GM19468 (cell line): ENCODE measurements at regions not wholly inside any gene's neighbourhood (a gene's known extent, or its start where the extent isn't known, plus 50 kb on each side); places are given as distances from the start of the nearest gene placed in this dataset.

Experiments used
- ATAC-seq: cut with Tn5 transposase; IDR thresholded peaks from one replicate; pipeline ENCODE4 v1.9.1; 2021; ENCODE audit warnings: mild to moderate bottlenecking, moderate library complexity, moderate number of reproducible peaks; ENCODE audit not compliant: unreplicated experiment; ENCODE audit errors: extremely low read depth

DNA sequence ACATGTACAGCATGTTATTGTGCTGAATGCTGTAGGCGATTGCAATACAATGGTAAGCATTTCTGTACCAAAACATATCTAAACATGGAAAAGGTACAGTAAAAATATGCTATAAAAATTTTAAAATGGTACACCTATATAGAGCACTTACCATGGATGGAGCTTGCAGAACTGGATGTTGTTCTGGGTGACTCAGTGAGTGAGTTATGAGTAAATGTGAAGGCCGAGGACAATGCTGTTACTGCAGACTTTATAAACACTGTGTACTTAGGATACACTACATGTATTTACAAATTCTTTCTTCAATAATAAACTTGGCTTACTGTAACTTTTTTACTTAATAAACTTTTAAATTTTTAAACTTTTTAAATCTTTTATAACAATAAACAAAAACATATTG, 473.4 kb upstream of the UBE2E3 start:
- no peak for ATAC-seq

DNA sequence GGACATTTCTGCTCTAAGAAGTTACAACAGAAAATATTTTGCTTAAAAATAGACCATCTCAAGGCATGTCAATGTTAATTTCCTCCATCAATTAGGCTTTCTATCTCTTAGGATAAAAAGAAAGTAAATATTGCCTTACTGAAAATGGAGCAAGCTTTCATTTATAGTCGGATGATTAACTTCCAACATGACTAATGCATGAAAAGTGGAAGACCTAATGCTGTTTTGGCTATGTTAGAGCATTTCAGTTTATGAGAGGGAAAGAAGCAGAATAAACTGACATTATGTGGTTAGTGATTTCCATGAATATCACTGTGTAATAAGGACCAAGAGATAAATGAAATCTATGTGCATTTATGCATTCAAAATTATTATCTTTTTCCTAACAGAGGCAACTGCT, 475.2 kb upstream of the UBE2E3 start:
- ATAC-seq, result no peak

DNA sequence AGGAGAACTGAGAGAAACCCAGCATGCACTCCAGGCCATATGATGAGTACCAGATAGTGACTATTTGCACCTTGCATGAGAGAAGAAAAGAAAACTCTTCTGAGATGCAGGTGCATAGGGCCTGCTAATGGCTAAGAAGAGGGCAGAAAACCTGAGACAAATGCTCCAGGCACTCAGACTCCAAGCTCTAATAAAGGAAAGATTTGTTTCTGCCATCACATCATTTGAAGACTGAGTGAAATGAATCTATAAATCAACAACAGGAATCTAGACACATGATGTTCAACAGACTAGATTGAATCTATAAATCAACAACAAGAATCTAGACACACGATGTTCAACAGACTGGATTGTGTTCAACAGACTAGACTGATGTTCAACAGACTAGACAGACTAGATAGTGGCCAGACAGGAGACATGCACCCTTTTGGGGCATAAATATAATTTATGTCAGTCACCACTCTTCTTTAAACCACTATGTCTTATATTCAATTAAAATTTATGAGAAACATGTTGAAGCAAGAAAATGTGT, 482.7 kb upstream of the UBE2E3 start:
- no peak for ATAC-seq

DNA sequence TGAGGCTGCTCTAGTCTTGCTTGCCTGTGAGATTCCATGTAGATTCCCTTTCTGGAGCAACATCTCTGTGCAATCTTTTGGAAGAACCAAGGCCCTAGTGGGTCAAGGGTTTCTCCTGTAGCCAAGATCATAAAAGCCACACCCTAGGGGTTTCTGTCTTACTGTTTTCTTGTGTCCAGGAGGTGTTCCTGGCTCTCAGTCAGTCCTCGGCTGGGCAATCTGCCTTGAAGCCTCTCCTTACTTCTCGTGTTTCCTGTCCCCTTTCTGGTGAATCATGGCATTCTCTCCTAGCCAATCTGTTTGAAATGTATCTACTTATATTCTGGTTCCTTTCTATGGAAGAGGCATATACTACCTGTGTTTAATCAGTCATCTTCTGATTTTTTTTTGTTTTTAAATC, 484.8 kb upstream of the UBE2E3 start:
- no peak for ATAC-seq

DNA sequence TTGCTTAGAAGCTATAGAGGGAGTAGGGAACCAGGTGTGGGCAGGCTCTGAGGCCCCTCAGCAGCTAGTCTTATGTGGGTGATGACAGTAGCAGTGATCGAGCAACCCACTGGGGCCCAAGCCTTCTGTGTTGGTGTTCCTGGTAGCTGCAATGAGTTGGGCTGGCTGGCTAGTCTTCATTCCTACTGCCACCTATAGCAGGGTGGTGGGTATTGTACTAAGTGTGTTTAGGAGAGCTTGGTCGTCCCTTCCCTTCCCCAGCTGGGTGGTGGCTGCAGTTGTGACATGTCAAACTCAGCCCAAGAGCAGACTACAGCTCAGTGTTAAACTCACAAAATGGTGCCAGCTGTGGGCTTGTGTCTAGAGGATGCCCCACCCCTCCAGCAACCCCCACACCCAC, 486.1 kb upstream of the UBE2E3 start:
- no peak for ATAC-seq

DNA sequence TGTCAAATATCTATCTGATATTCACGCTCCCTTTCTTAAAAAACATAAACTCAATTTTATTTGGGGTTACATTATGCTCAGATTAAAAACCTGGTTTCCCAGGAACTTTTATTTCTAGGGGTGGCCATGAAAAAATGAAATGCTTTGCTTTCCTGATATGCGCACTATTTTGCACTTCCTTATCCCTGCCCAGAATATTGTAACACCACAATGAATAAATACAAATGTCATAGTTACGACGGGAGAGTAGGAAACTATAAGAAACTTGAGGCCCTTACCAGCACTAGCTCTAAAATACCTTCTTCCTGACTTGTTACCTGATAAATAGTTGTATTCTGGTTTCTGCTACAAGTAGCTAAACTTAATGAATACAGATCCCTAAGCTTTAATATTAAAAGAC, 475.6 kb upstream of the CWC22 start:
- no peak for ATAC-seq

DNA sequence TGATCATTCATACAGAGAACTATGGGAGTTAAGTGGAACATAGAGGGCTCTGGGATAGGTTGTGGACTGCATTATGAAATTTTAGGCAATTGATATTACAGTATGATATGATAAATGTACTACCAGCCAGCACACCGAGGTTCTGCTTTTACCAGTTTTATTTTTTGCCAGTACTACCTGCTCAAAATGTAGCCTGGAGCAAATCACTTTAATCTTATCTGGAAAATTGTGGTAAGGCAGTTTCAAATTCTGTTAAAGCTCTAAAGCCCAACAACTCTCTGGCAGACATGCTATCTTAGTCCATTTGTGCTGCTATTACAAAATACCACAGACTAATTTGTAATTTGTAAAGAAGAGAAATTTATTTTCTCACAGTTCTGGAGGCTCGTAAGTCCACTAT, 474.9 kb upstream of the CWC22 start:
- ATAC-seq, result no peak

DNA sequence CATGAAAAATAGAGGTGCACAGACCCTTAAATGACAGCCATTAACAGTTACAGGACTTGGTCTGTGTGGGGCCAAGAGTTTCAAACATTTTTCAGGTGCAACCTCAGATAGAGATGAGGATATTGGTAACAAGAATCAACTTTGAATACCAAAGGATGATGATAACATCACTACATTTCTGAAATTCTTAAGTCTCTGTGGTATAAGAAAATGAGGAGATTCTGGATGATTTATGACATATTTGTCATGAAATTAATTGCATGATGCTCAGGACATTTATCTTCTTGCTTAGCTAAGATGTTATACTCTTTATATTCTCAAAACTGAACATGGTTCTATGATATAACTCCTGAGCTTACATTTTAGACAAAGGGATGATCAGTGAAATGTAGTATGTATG, 471.8 kb upstream of the CWC22 start:
- ATAC-seq, result no peak

DNA sequence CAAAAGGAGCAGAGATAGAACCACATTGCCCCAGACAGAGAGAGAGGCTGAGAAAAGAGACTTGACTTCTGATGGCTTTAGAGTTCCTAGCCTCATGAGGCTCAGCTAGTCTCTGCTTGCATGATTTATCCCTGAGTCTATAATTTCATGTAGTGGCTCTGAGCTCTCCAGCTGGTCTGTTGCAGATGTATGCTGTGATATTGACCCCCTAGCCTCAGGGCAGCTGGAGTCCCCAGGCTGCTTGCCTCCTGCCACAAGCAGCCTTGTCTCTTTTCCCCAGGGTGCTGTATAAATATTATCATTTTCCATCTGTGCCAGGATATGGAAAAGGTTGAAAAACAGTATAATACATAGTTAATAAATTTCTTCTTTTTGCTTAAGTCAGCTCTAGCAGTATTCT, 467.6 kb upstream of the CWC22 start:
- ATAC-seq, result no peak

DNA sequence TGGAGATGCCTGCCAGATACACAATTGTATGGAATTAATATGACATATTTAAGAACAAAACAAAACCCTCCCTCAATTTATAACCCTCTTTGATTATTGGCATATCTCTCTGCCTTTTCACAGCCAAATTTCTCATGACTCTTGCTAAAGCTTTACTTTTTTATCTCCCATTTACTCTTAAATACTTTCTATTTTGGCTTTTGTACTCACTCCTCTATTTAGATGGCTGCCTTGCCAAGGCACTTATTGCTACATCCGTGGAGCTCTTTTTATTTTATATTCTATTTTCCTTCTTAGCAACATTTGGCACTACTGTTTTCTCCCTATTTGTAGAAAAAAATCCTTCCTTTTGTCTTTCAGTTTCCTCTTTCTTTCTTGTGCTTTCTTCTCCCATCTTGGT, 466.4 kb upstream of the CWC22 start:
- no peak for ATAC-seq

DNA sequence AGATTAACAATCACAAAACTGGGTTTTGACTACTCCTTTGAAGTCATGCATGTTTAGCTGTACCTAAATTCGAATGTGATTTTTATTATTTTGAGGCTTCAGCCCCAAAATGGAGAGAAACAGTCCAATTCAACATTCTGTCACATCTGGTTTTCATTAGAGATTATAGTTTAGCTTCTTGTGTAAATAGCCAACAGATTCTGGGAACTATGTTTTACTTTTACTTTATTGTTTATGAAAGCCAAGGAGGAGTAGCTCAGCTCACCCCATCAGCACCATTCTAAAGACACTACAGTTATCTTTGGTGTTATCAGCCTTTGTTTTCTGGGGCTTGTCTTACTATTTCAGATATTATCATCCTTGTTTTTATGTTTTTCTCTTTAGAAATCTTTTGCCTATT, 465.0 kb upstream of the CWC22 start:
- no peak for ATAC-seq

DNA sequence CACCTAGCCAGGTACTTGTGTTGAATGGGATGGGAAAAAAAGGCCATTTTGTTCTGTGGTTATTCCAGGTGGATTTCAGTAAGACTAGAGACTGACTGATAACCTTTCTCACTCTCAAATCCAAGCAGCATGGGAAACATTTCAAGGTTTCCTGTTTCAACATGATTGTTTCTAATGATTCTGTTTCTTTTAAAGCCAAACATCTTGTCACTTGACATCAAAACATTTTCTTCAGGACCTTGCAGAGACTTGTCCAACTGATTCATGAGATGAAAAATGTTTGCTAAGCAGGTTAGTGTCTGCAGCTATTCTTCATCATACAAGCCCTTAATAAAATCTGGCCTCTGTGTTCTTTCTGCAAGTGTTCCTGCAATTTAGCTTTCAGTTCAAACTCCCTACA, 456.5 kb upstream of the CWC22 start:
- ATAC-seq, result no peak

DNA sequence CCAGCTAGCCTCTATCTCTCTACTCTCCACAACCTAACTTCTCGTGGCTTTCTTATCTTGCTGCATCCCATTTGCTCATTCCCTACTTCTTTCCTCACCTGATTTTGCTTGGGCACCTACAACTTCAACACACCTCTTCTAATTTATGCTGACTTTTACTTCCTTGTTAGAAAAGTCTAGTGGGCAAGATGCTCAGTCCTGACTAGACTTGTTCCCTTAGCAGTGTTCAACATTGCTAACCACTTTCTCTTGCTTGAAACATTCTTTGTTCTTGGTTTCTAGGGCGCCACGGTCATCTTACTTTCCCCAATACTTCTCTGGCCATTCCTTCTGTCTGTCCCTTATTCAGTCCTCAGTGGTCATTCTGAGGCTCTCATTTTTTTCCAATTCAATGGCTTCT, 454.7 kb upstream of the CWC22 start:
- ATAC-seq, result no peak

DNA sequence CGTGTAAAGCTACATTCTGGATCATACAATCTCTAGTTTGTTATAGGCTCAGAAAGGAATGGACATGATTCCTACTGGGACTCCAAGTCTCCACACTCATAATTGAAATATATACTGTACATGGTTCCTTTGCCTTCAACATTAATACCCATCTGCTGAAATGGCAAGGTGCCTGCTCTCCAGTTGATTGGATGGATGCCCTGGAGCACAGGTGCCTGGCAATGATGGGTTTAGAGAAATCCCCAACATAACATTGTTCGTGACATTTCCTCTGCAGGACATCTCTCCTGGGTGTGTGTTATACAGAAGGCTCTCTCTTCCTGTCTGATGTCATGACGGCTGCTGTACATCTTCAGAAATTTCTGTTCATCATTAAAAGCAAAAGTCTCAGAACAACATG, 449.7 kb upstream of the CWC22 start:
- ATAC-seq, result no peak

DNA sequence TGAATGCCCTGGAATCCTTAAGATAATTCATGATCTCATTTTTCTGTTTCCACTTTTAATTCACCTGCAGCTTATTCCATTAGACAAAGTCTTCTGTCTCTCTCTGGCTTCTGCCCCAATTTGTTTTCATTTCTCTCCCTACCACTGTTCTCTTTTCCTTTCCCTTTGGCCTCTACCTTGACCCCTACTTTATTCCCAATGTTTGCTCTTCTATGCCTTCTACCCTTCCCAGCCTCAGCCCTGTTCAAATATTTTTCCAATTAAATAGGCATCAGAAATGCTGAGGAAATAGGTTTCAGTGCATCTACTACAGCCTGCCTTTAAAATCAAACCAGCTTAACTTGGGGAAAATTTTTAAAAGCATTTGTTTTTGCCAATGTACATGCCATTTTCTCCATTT, 443.7 kb upstream of the CWC22 start:
- ATAC-seq, result no peak

DNA sequence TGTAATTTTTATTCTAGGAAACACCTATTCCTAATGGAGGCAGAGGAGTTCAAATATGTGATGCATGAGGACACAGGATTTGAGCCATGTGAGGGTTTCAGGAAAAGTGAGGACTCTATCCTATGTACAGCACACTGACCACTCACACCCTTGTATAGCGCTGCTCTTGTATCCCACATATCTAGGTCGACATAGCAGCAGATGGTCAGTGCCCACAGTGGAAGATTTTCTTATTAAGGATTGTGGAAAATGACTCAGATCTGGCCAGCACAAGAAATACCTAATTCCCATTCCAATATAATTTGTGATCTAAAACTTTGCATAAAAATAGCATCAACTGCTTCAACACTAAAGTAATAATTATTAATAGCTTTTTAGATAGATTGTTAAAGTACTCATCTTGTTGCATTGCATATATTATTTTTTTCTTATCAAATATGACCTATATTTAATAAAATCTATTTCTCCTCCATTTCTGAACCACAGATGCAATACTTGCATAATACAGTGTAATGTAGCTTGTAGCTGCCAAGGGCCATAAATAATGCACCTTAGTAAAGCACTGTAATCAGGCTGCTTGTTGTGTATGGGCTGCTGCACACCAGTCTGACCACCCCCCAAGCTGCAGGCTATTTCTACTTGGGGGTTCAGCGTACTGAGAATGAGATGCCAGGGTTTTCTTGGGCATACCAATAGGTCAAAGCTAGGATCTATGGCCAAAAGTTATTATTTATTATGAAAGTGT, 442.2 kb upstream of the CWC22 start:
- ATAC-seq, result no peak

DNA sequence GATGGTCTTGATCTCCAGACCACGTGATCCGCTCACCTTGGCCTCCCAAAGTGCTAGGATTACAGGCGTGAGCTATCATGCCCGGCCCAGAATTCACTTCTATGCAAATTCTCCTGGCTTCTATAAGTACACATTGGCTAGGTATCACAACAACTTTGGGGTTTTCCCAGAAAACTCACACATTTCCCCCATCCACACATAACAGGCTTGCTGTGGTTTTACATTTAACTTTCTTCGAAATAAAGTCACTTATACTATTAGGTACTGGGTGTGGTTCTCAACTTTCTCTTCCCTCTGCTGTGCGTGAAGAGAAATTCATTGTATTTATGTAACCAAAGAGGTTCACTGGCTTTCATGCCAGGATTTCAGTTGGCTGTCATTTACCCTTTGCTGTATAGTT, 439.4 kb upstream of the CWC22 start:
- ATAC-seq, result no peak

DNA sequence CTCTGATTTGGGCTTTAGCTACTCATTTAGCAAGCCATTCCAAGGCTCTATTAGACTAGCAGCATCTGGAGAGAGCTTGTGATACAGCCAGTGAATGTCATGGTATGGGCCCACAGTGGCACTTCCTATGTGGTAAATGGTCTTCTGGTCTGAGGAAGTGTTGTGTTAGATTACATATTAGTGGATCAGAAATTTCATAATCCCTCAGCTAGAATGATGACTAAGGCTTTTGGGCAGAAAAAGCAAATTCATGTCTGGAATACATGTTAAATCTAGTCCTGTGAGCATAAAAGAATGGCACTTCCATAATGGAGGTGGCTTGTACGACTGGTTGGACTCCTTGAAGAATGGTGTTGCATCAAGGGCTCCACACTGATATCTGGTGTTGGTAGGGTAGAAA, 436.8 kb upstream of the CWC22 start:
- ATAC-seq, result no peak

DNA sequence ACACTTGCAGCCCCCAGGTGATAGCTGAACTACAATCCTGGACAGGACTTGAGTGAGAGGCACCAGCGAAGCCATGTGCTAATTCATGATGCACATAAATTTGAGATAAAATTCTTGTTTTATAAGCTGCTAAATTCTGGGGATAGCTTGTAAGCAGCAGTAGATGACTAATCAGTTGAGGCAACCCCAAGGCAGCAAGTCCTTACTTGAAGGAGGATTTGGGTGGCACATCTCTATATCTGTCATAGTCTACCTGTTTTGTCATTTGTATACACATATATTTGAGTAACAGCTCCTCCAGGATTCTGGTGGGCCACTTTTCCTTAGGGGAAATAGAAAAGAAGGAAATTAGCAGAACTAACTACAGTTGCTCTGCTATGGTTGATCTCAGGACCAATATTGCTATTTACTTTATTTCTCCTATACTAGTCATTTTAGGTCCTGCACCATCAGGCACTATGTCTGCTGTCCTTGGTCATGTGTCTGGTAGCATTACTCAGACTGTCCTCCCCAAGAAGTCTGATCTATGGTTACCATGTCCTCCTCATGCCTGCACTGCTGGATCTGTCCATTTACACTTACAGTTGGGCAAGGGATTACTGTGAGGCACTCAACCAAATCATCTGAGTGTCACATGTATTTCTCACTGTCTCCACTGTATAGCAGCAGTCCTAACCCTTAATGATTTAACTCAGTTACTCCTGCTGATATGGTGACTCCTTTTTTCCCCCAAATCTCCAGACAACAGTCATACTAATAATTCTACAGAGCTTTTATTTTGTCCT, 436.0 kb upstream of the CWC22 start:
- no peak for ATAC-seq

DNA sequence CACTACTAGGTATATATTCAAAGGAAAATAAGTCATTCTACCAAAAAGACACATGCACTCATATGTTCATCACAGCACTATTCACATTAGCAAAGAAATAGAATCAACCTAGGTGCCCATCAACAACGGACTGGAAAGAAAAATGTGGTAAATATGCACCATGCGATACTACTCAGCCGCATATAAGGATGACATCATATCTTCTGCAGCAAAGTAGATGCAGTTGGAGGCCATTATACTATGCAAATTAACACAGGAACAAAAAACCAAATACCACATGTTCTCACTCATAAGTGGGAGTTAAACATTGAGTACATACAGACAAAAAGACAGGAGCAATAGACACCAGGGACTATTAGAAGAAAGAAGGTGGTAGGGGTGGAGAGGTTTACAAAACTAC, 412.1 kb upstream of the CWC22 start:
- no peak for ATAC-seq

DNA sequence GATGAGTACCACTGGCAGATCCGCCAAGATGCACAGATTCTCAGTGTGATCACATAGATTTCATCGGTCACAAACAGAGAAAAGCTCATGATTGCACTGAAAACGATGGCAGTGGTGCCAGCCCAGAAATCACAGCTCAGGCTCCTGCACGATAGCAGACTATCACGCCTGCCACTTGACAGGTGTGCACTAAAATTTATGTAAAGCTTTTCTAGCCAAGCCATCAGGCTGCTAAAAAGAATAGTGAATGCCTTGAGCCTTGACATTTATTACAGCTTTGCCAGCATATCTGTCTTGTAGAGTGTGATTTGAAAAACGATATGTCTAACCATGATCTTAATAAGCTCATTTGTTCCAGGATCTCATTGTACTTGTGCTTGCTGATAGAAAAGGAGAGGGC, 409.5 kb upstream of the CWC22 start:
- ATAC-seq, result no peak

DNA sequence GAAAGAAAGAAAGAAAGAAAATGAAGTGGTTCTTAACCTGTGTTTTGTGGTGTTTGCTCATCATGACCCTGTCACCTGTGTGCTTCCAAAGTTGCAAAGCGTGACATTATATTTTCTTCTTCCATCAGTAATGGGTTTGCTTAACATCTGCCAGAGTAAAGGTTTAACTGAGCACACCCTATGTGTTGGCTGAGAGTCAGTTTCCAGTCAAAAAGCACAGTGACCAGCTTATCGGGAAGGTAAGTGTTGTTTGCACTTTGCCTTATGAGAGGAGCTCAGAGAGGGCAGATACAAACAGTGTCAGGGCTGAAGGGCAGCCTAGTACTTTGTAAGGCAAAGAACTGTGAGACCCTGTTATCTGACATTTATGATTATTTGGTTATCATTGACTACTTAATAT, 406.2 kb upstream of the CWC22 start:
- ATAC-seq, result no peak
